GM12878 (cell line): ENCODE measurements at regions not wholly inside any gene's neighbourhood (a gene's known extent, or its start where the extent isn't known, plus 50 kb on each side); places are given as distances from the start of the nearest gene placed in this dataset.

ENCODE experiments used
- ATAC-seq: fragments of 200-7000 bp; cut with Tn5 transposase; 3 replicates; pipeline ENCODE4 v1.9.1; 2020; ENCODE audit warnings: mild to moderate bottlenecking, moderate library complexity
- BruUV-seq: library from RNA; stranded (reverse); fragments of 400-500 nt; replicated peaks from 2 replicates; lab custom pipeline; 2021; lab: Mats Ljungman, UMichigan
- CTCF ChIA-PET: fragments of 300-600 bp; sonication (Branson Sonifier 250); formaldehyde crosslinking; extraction: SDS; loops from one replicate; lab custom pipeline; 2021; ENCODE audit warnings: inconsistent platforms; lab: Yijun Ruan, JAX
- POLR2A ChIA-PET: fragments of 350-600 bp; formaldehyde crosslinking; extraction: SDS; loops from one replicate; lab custom pipeline; 2021; ENCODE audit warnings: inconsistent platforms; lab: Charles Lee
- RAD21 ChIA-PET: fragments of 300-600 bp; sonication (Branson Sonifier 250); formaldehyde crosslinking; loops from one replicate; lab custom pipeline; 2023; ENCODE audit warnings: antibody characterized with exemption; ENCODE audit not compliant: unreplicated experiment; lab: Charles Lee
- SMC1A ChIA-PET: fragments of 300-600 bp; sonication (Branson Sonifier 250); formaldehyde crosslinking; loops from one replicate; lab custom pipeline; 2023; ENCODE audit not compliant: unreplicated experiment, uncharacterized antibody; lab: Charles Lee
- DNase-seq: peaks from one replicate; pipeline ENCODE4 v3.0.0-alpha.2; 2011; ENCODE audit warnings: low read depth, low spot score
- FAIRE-seq: peaks from 3 replicates; lab custom pipeline; 2011; peaks lifted over from hg19 to GRCh38; lab: Jason Lieb, UNC
- H2AFZ ChIP-seq: 2 replicates; pipeline ENCODE4 v1.6.0; 2011; ENCODE audit warnings: low read depth, low read length, control low read depth; ENCODE audit not compliant: control insufficient read depth
- H3K27ac ChIP-seq: 2 replicates; pipeline ENCODE4 v1.5.1; 2011; ENCODE audit warnings: control low read depth; ENCODE audit not compliant: control insufficient read depth, insufficient read depth
- H3K27me3 ChIP-seq, 2 experiments: replicated peaks in 1 of 2; 2 replicates each; pipeline versions ENCODE4 v1.6.0 to v1.6.1; 2011; ENCODE audit warnings: low read length in 1 of 2; ENCODE audit not compliant: control insufficient read depth in 2 of 2, insufficient read depth in 2 of 2
- H3K36me3 ChIP-seq, 2 experiments: 2 replicates each; pipeline ENCODE4 v1.5.1; 2011; ENCODE audit warnings: low read length in 1 of 2; ENCODE audit not compliant: control insufficient read depth in 2 of 2, insufficient read depth in 2 of 2
- H3K4me1 ChIP-seq: 2 replicates; pipeline ENCODE4 v1.6.1; 2011; ENCODE audit warnings: mild to moderate bottlenecking, low read length, moderate library complexity, mixed read lengths; ENCODE audit not compliant: control insufficient read depth, insufficient read depth
- H3K4me2 ChIP-seq: 2 replicates; pipeline ENCODE4 v1.6.0; 2011; ENCODE audit warnings: control low read depth; ENCODE audit not compliant: control insufficient read depth, insufficient read depth
- H3K4me3 ChIP-seq: fragments of 200-600 bp; sonication (generic); 2 replicates; pipeline ENCODE4 v1.5.1; 2016
- H3K79me2 ChIP-seq: 2 replicates; pipeline ENCODE4 v1.6.0; 2011; ENCODE audit warnings: low read length; ENCODE audit not compliant: control insufficient read depth, insufficient read depth
- H3K9ac ChIP-seq: 2 replicates; pipeline ENCODE4 v1.8.0; 2011; ENCODE audit warnings: low read length, control low read depth, mixed read lengths; ENCODE audit not compliant: control insufficient read depth, insufficient read depth
- H3K9me3 ChIP-seq: replicated peaks from 3 replicates; pipeline ENCODE4 v1.5.1; 2011; ENCODE audit warnings: mild to moderate bottlenecking, low read length; ENCODE audit not compliant: control insufficient read depth, insufficient read depth
- H4K20me1 ChIP-seq: 2 replicates; pipeline ENCODE4 v1.6.0; 2011; ENCODE audit not compliant: control insufficient read depth, insufficient read depth
- ATF7 ChIP-seq: fragments of 450-650 bp; IDR thresholded peaks from 2 replicates; pipeline ENCODE4 v1.6.1; 2016; ENCODE audit warnings: low read depth, mild to moderate bottlenecking
- CTCF ChIP-seq, 3 experiments: IDR thresholded peaks in 2 of 3; conservative IDR thresholded peaks in 1 of 3; 2 replicates each; pipeline ENCODE4 v1.5.1; 2011; ENCODE audit warnings: low read depth in 3 of 3, low read length in 3 of 3, mild to moderate bottlenecking in 3 of 3, control low read depth in 2 of 3, moderate library complexity in 2 of 3, inconsistent platforms in 1 of 3, mixed read lengths in 1 of 3; ENCODE audit not compliant: control insufficient read depth in 2 of 3, insufficient read depth in 1 of 3; ENCODE audit errors: extremely low read depth in 1 of 3
- EP300 ChIP-seq, 2 experiments: fragments of 150-350 bp in 1 of 2; IDR thresholded peaks; 2 replicates each; pipeline ENCODE4 v1.6.1; 2011 to 2012; ENCODE audit warnings: low read depth in 2 of 2, low read length in 2 of 2, borderline replicate concordance in 1 of 2, improper control_type of control experiment in 1 of 2, inconsistent platforms in 1 of 2; ENCODE audit not compliant: control insufficient read depth in 1 of 2
- JUNB ChIP-seq: IDR thresholded peaks from 2 replicates; pipeline ENCODE4 v1.6.1; 2016; ENCODE audit warnings: antibody characterized with exemption, mild to moderate bottlenecking
- MEF2B ChIP-seq: fragments of 450-650 bp; IDR thresholded peaks from 2 replicates; pipeline ENCODE4 v1.6.1; 2018; ENCODE audit warnings: mild to moderate bottlenecking, moderate library complexity; ENCODE audit not compliant: partially characterized antibody, poor library complexity, severe bottlenecking
- NBN ChIP-seq: fragments of 450-650 bp; IDR thresholded peaks from 2 replicates; pipeline ENCODE4 v1.6.1; 2016
- NFXL1 ChIP-seq: fragments of 450-650 bp; IDR thresholded peaks from 2 replicates; pipeline ENCODE4 v1.6.1; 2017; ENCODE audit warnings: antibody characterized with exemption, mild to moderate bottlenecking, borderline replicate concordance
- PBX3 ChIP-seq: IDR thresholded peaks from 2 replicates; pipeline ENCODE4 v1.6.1; 2011; ENCODE audit warnings: mild to moderate bottlenecking, low read depth, low read length, moderate library complexity; ENCODE audit not compliant: insufficient replicate concordance
- POU2F2 ChIP-seq: IDR thresholded peaks from 3 replicates; pipeline ENCODE4 v1.6.1; 2011; ENCODE audit warnings: low read depth, mild to moderate bottlenecking, low read length, borderline replicate concordance
- RBBP5 ChIP-seq: fragments of 200-600 bp; sonication (generic); conservative IDR thresholded peaks from 2 replicates; pipeline ENCODE4 v1.6.1; 2016
- SMC3 ChIP-seq: IDR thresholded peaks from 2 replicates; pipeline ENCODE4 v1.6.1; 2011; ENCODE audit warnings: low read length, improper control_type of control experiment, borderline replicate concordance
- SREBF1 ChIP-seq: IDR thresholded peaks from 2 replicates; pipeline ENCODE4 v1.6.1; 2012; ENCODE audit warnings: mild to moderate bottlenecking, low read length
- ZNF24 ChIP-seq: fragments of 450-650 bp; IDR thresholded peaks from 2 replicates; pipeline ENCODE4 v1.6.1; 2017; ENCODE audit warnings: antibody characterized with exemption, mild to moderate bottlenecking
- ZNF687 ChIP-seq: fragments of 450-650 bp; IDR thresholded peaks from 2 replicates; pipeline ENCODE4 v1.6.1; 2017; ENCODE audit warnings: mild to moderate bottlenecking, moderate library complexity
- WGBS: methylation state at CpG from one replicate; pipeline ENCODE4 v1.1.6; 2016; ENCODE audit warnings: low lambda C conversion rate; ENCODE audit not compliant: insufficient replicate concordance, insufficient coverage; ENCODE audit errors: missing lambda C conversion rate; 5-methylcytosine and 5-hydroxymethylcytosine counted together
- in situ Hi-C: fragments of 300-500 bp; cut with MboI; formaldehyde crosslinking; loops from 9 replicates; pipeline ENCODE4 v1.14.3; 2018; ENCODE audit warnings: mixed read lengths
- intact Hi-C: fragments of 100-400 bp; cut with micrococcal nuclease; formaldehyde crosslinking; loops from one replicate; pipeline ENCODE4 v1.14.2; 2022; ENCODE audit not compliant: unreplicated experiment

GRCh38 chr2:237222178-237222577, 136.5 kb downstream of the COPS8 start (continued):
- TF ChIP-seq ZNF687 (no peak), ATF7 (no peak), NFXL1 (no peak), JUNB (no peak), ZNF24 (no peak), NBN (no peak), POU2F2 (no peak)

- WGBS = 33% methylated on average over 4 of the region's 4 CpGs
Measured at GRCh38 chr2:237222601-237223041, 136.9 kb downstream of the COPS8 start.

More at GRCh38 chr2:237222601-237223041, 136.9 kb downstream of the COPS8 start:
- ATAC-seq = no peak
- no peak overlapping the region for H2AFZ ChIP-seq
- no peak overlapping the region for H3K27ac ChIP-seq
- no peak overlapping the region for H3K4me2 ChIP-seq
- H3K79me2 ChIP-seq = no peaks in the 10 kb centered on the region
- H3K27me3 ChIP-seq = no peaks in the 10 kb centered on the region; a peak in 1 of 4 replicates
- no peak overlapping the region for H3K9ac ChIP-seq
- SMC1A ChIA-PET = no interaction called here
- CTCF ChIA-PET = interaction anchor here (0.6 kb wide), 1 partner anchor 32 kb away, joined by 3 read pairs; no protein-coding TSS in a partner anchor
- H3K9me3 ChIP-seq = no peaks in the 10 kb centered on the region
- POLR2A ChIA-PET = no interaction called here
- no TSS peak for BruUV-seq
- H3K4me1 ChIP-seq = no peaks in the 10 kb centered on the region
- intact Hi-C loops = no loop called here
- RAD21 ChIA-PET = no interaction called here
- no peak for FAIRE-seq
- in situ Hi-C loops = no loop called here
- no peak overlapping the region for H3K4me3 ChIP-seq
- H4K20me1 ChIP-seq = no peaks in the 10 kb centered on the region
- H3K36me3 ChIP-seq = no peaks in the 10 kb centered on the region
- TF ChIP-seq CTCF (IDR thresholded peaks at IDR 0.05 in 2 of 3, conservative IDR thresholded peaks at IDR 0.05 in 1 of 3; ENCODE audit: control insufficient read depth in 2 of 3, extremely low read depth in 1 of 3, insufficient read depth in 1 of 3, low read depth in 3 of 3, low read length in 3 of 3) = no peak
- no peak for TF ChIP-seq MEF2B
- TF ChIP-seq RBBP5 = no peak
- TF ChIP-seq SREBF1 = no peak
- no peak for TF ChIP-seq EP300 (IDR thresholded peaks at IDR 0.05; ENCODE audit: borderline replicate concordance in 1 of 2, control insufficient read depth in 1 of 2, low read depth in 2 of 2, low read length in 2 of 2)
- TF ChIP-seq NFXL1 = no peak
- no peak for TF ChIP-seq SMC3
- TF ChIP-seq PBX3 = no peak
- DNase-seq = no peak
